ENCODE measurements at regions not wholly inside any gene's neighbourhood (a gene's known extent, or its start where the extent isn't known, plus 50 kb on each side); places are given as distances from the start of the nearest gene placed in this dataset.

- no peak for TF ChIP-seq CTCF (IDR thresholded peaks at IDR 0.05; ENCODE audit: extremely low read depth, insufficient read depth, missing control alignments)
- DNase-seq (ENCODE audit: low spot score): no peak
- in situ Hi-C loops (cut with MboI; ENCODE audit: low pct_unique_long_range_greater_than_20kb, low sequenced_read_pairs, unreplicated experiment): no loop called here
Observed at GRCh38 chr4:24644983-24645764, 60.8 kb upstream of the DHX15 start.

GRCh38 chr4:24645765-24646550 is 61.6 kb upstream of the DHX15 start:
- TF ChIP-seq CTCF (IDR thresholded peaks at IDR 0.05; ENCODE audit: extremely low read depth, insufficient read depth, missing control alignments): no peak
- DNase-seq (ENCODE audit: low spot score): no peak
- in situ Hi-C loops (cut with MboI; ENCODE audit: low pct_unique_long_range_greater_than_20kb, low sequenced_read_pairs, unreplicated experiment): no loop called here

- TF ChIP-seq CTCF (IDR thresholded peaks at IDR 0.05; ENCODE audit: extremely low read depth, insufficient read depth, missing control alignments): no peak
- in situ Hi-C loops (cut with MboI; ENCODE audit: low pct_unique_long_range_greater_than_20kb, low sequenced_read_pairs, unreplicated experiment): no loop called here
- DNase-seq (ENCODE audit: low spot score): no peak
Observed at GRCh38 chr4:24646798-24647460, 62.6 kb upstream of the DHX15 start.

GRCh38 chr4:24650849-24651640 is 66.7 kb upstream of the DHX15 start:
- in situ Hi-C loops (cut with MboI; ENCODE audit: low pct_unique_long_range_greater_than_20kb, low sequenced_read_pairs, unreplicated experiment): no loop called here
- DNase-seq (ENCODE audit: low spot score): no peak
- TF ChIP-seq CTCF (IDR thresholded peaks at IDR 0.05; ENCODE audit: extremely low read depth, insufficient read depth, missing control alignments): no peak

GRCh38 chr4:24655326-24655725 is 71.0 kb upstream of the DHX15 start:
- TF ChIP-seq CTCF (IDR thresholded peaks at IDR 0.05; ENCODE audit: extremely low read depth, insufficient read depth, missing control alignments): no peak
- no peak for DNase-seq (ENCODE audit: low spot score)
- in situ Hi-C loops (cut with MboI; ENCODE audit: low pct_unique_long_range_greater_than_20kb, low sequenced_read_pairs, unreplicated experiment): no loop called here

- TF ChIP-seq CTCF (IDR thresholded peaks at IDR 0.05; ENCODE audit: extremely low read depth, insufficient read depth, missing control alignments): no peak
- DNase-seq (ENCODE audit: low spot score): no peak
- in situ Hi-C loops (cut with MboI; ENCODE audit: low pct_unique_long_range_greater_than_20kb, low sequenced_read_pairs, unreplicated experiment): no loop called here
Observed at GRCh38 chr4:24655971-24656370, 71.6 kb upstream of the DHX15 start.
